ENCODE measurements at regions not wholly inside any gene's neighbourhood (a gene's known extent, or its start where the extent isn't known, plus 50 kb on each side); places are given as distances from the start of the nearest gene placed in this dataset.
A peak's percentile ranks its signal among the peaks of the same experiment; 100 is the strongest.

GRCh38 chr5:173429489-173430150, 101.4 kb upstream of the STC2 start:
- no peak overlapping the region for H3K4me3 ChIP-seq
- no peak overlapping the region for H3K27ac ChIP-seq
- no peaks in the 10 kb centered on the region; the same call in 1 of the 2 replicates for H3K27me3 ChIP-seq
- no peak for DNase-seq
- peaks cover 3% of the 10 kb centered on the region; the same call in 1 of the 2 replicates for H3K9me3 ChIP-seq (replicated peaks)
- H3K4me1 ChIP-seq = no peaks in the 10 kb centered on the region
- H3K36me3 ChIP-seq = no peaks in the 10 kb centered on the region

GRCh38 chr5:173423452-173424117, 95.4 kb upstream of the STC2 start:
- Histone ChIP-seq H3K4me1 (no peaks in the 10 kb centered on the region), H3K4me3 (no peak overlapping the region), H3K36me3 (no peaks in the 10 kb centered on the region), H3K27me3 (no peaks in the 10 kb centered on the region; the same call in 1 of the 2 replicates), H3K27ac (no peak overlapping the region), H3K9me3 (replicated peaks) (peaks cover 12% of the 10 kb centered on the region; the same call in 1 of the 2 replicates)
- no peak for DNase-seq

GRCh38 chr5:173420108-173420507, 91.9 kb upstream of the STC2 start:
- Histone ChIP-seq H3K36me3 (no peaks in the 10 kb centered on the region), H3K4me3 (no peak overlapping the region), H3K4me1 (no peaks in the 10 kb centered on the region), H3K27me3 (no peaks in the 10 kb centered on the region), H3K27ac (no peak overlapping the region), H3K9me3 (replicated peaks) (peaks cover 12% of the 10 kb centered on the region; the same call in 1 of the 2 replicates)
- no peak for DNase-seq

GRCh38 chr5:173413471-173413982, 85.3 kb upstream of the STC2 start:
- no peak overlapping the region for H3K27ac ChIP-seq
- H3K4me3 ChIP-seq = no peak overlapping the region
- H3K9me3 ChIP-seq (replicated peaks) = no peaks in the 10 kb centered on the region
- DNase-seq = no peak
- H3K27me3 ChIP-seq = no peaks in the 10 kb centered on the region
- H3K4me1 ChIP-seq = no peaks in the 10 kb centered on the region
- H3K36me3 ChIP-seq = no peaks in the 10 kb centered on the region

- no peaks in the 10 kb centered on the region for H3K4me1 ChIP-seq
- no peak overlapping the region for H3K27ac ChIP-seq
- H3K36me3 ChIP-seq = no peaks in the 10 kb centered on the region
- H3K4me3 ChIP-seq = no peak overlapping the region
- no peaks in the 10 kb centered on the region for H3K9me3 ChIP-seq (replicated peaks)
- DNase-seq = peak; percentile 18 to 32
- no peaks in the 10 kb centered on the region for H3K27me3 ChIP-seq
Observed at GRCh38 chr5:173412566-173412965, 84.4 kb upstream of the STC2 start.

- DNase-seq = no peak
- no peaks in the 10 kb centered on the region for H3K36me3 ChIP-seq
- no peaks in the 10 kb centered on the region for H3K27me3 ChIP-seq
- no peak overlapping the region for H3K4me3 ChIP-seq
- H3K27ac ChIP-seq = no peak overlapping the region
- no peaks in the 10 kb centered on the region for H3K9me3 ChIP-seq (replicated peaks)
- H3K4me1 ChIP-seq = no peaks in the 10 kb centered on the region
Observed at GRCh38 chr5:173411791-173412555, 83.8 kb upstream of the STC2 start.

GRCh38 chr5:173410459-173411233, 82.4 kb upstream of the STC2 start:
- Histone ChIP-seq H3K36me3 (no peaks in the 10 kb centered on the region), H3K9me3 (replicated peaks) (no peaks in the 10 kb centered on the region), H3K4me1 (no peaks in the 10 kb centered on the region), H3K27ac (no peak overlapping the region), H3K27me3 (no peaks in the 10 kb centered on the region), H3K4me3 (no peak overlapping the region)
- DNase-seq = no peak

- H3K4me3 ChIP-seq = no peak overlapping the region
- H3K36me3 ChIP-seq = no peaks in the 10 kb centered on the region
- no peaks in the 10 kb centered on the region for H3K4me1 ChIP-seq
- no peak overlapping the region for H3K27ac ChIP-seq
- DNase-seq = no peak
- H3K27me3 ChIP-seq = no peaks in the 10 kb centered on the region
- no peaks in the 10 kb centered on the region for H3K9me3 ChIP-seq (replicated peaks)
Observed at GRCh38 chr5:173408946-173409345, 80.7 kb upstream of the STC2 start.

GRCh38 chr5:173399851-173400250, 71.6 kb upstream of the STC2 start:
- no peaks in the 10 kb centered on the region for H3K4me1 ChIP-seq
- H3K27me3 ChIP-seq = no peaks in the 10 kb centered on the region
- no peak for DNase-seq

GRCh38 chr5:173397516-173397915, 69.3 kb upstream of the STC2 start:
- Histone ChIP-seq H3K36me3 (no peaks in the 10 kb centered on the region), H3K4me1 (no peaks in the 10 kb centered on the region), H3K27ac (no peak overlapping the region), H3K4me3 (no peak overlapping the region), H3K9me3 (replicated peaks) (peaks cover 5% of the 10 kb centered on the region), H3K27me3 (no peaks in the 10 kb centered on the region)
- DNase-seq = no peak

More at GRCh38 chr5:173399851-173400250, 71.6 kb upstream of the STC2 start:
- H3K9me3 ChIP-seq (replicated peaks) = no peaks in the 10 kb centered on the region; the same call in 1 of the 2 replicates
- H3K27ac ChIP-seq = no peak overlapping the region
- H3K4me3 ChIP-seq = no peak overlapping the region
- no peaks in the 10 kb centered on the region for H3K36me3 ChIP-seq

- Histone ChIP-seq H3K4me1 (no peaks in the 10 kb centered on the region), H3K27ac (no peak overlapping the region), H3K9me3 (replicated peaks) (peaks cover 6% of the 10 kb centered on the region), H3K27me3 (no peaks in the 10 kb centered on the region), H3K36me3 (no peaks in the 10 kb centered on the region), H3K4me3 (no peak overlapping the region)
- DNase-seq = peak; percentile 17 to 34
Observed at GRCh38 chr5:173396311-173396993, 68.2 kb upstream of the STC2 start.

- Histone ChIP-seq H3K27me3 (no peaks in the 10 kb centered on the region), H3K9me3 (replicated peaks) (peaks cover 6% of the 10 kb centered on the region), H3K4me3 (no peak overlapping the region), H3K27ac (no peak overlapping the region), H3K4me1 (0 out of 2 replicates have a peak, but pooled peaks cover 1% of the 10 kb centered on the region), H3K36me3 (no peaks in the 10 kb centered on the region)
- DNase-seq = no peak
Observed at GRCh38 chr5:173395933-173396308, 67.7 kb upstream of the STC2 start.

- Histone ChIP-seq H3K27me3 (no peaks in the 10 kb centered on the region), H3K9me3 (replicated peaks) (peaks cover 6% of the 10 kb centered on the region), H3K27ac (no peak overlapping the region), H3K4me1 (0 out of 2 replicates have a peak, but pooled peaks cover 5% of the 10 kb centered on the region), H3K4me3 (no peak overlapping the region), H3K36me3 (no peaks in the 10 kb centered on the region)
- DNase-seq = peak in 1 of 2 experiments; percentile 16
Observed at GRCh38 chr5:173395257-173395932, 67.2 kb upstream of the STC2 start.
